Central memory CD8-positive, alpha-beta T cell (primary cell): ENCODE measurements at regions not wholly inside any gene's neighbourhood (a gene's known extent, or its start where the extent isn't known, plus 50 kb on each side); places are given as distances from the start of the nearest gene placed in this dataset.
"Not testable (repeated sequence)": the region's sequence is repeated elsewhere in the genome, so short reads cannot be mapped to it uniquely, and the experiment has no call there.

Experiments
- ATAC-seq: fragments of 150-1000 bp; cut with Tn5 transposase; replicated peaks from 2 replicates; pipeline ENCODE4 v1.10.0; 2022; ENCODE audit warnings: mild to moderate bottlenecking, moderate FRiP score, moderate number of reproducible peaks; ENCODE audit not compliant: poor library complexity, severe bottlenecking; ENCODE audit errors: extremely low read depth
- DNase-seq, 2 donors: peaks; one replicate each; pipeline ENCODE4 v3.0.0; 2021; ENCODE audit warnings: low spot score in 2 of 2
- H3K27ac Mint-ChIP-seq: one replicate; pipeline ENCODE4 v1.8.0; 2022; ENCODE audit warnings: low read depth, mild to moderate bottlenecking, moderate library complexity, mixed read lengths
- H3K27me3 Mint-ChIP-seq: one replicate; pipeline ENCODE4 v1.8.0; 2022; ENCODE audit warnings: mixed read lengths
- H3K36me3 Mint-ChIP-seq: one replicate; pipeline ENCODE4 v1.8.0; 2022; ENCODE audit warnings: mild to moderate bottlenecking, moderate library complexity, mixed read lengths; ENCODE audit not compliant: insufficient read depth
- H3K4me1 Mint-ChIP-seq: one replicate; pipeline ENCODE4 v1.8.0; 2022; ENCODE audit warnings: mixed read lengths
- H3K4me3 Mint-ChIP-seq: one replicate; pipeline ENCODE4 v1.8.0; 2022; ENCODE audit warnings: mild to moderate bottlenecking, moderate library complexity, mixed read lengths
- H3K9me3 Mint-ChIP-seq: one replicate; pipeline ENCODE4 v1.8.0; 2022; ENCODE audit warnings: mixed read lengths

GRCh38 chrX:486325-486724 is 99.6 kb upstream of the PPP2R3B start:
- Mint-ChIP-seq H3K9me3 (peaks cover 22% of the 10 kb centered on the region), H3K27me3 (no peaks in the 10 kb centered on the region), H3K4me3 (no peak overlapping the region), H3K36me3 (no peaks in the 10 kb centered on the region), H3K27ac (no peak overlapping the region), H3K4me1 (no peaks in the 10 kb centered on the region)
- no peak for ATAC-seq
- DNase-seq, result no peak

- Mint-ChIP-seq H3K4me3 (no peak overlapping the region), H3K27ac (no peak overlapping the region), H3K9me3 (peaks cover 13% of the 10 kb centered on the region), H3K36me3 (no peaks in the 10 kb centered on the region), H3K27me3 (no peaks in the 10 kb centered on the region), H3K4me1 (no peaks in the 10 kb centered on the region)
- DNase-seq (no peak), ATAC-seq (no peak)
Observed at GRCh38 chrX:487836-488235, 101.1 kb upstream of the PPP2R3B start.

GRCh38 chrX:489820-490219 is 103.1 kb upstream of the PPP2R3B start:
- Mint-ChIP-seq H3K27me3 (no peaks in the 10 kb centered on the region), H3K27ac (no peak overlapping the region), H3K36me3 (no peaks in the 10 kb centered on the region), H3K4me1 (no peaks in the 10 kb centered on the region), H3K9me3 (peaks cover 14% of the 10 kb centered on the region), H3K4me3 (no peak overlapping the region)
- DNase-seq (no peak), ATAC-seq (no peak)

GRCh38 chrX:497186-498014 is 110.7 kb upstream of the PPP2R3B start:
- no peaks in the 10 kb centered on the region for H3K36me3 Mint-ChIP-seq
- no peak overlapping the region for H3K27ac Mint-ChIP-seq
- no peaks in the 10 kb centered on the region for H3K27me3 Mint-ChIP-seq
- H3K4me3 Mint-ChIP-seq, result no peak overlapping the region
- H3K4me1 Mint-ChIP-seq, result no peaks in the 10 kb centered on the region
- DNase-seq, result no peak
- H3K9me3 Mint-ChIP-seq, result peaks cover 17% of the 10 kb centered on the region
- ATAC-seq, result no peak

- not testable (repeated sequence) for H3K4me3 Mint-ChIP-seq, H3K4me1 Mint-ChIP-seq, DNase-seq, ATAC-seq, H3K27ac Mint-ChIP-seq, H3K27me3 Mint-ChIP-seq, H3K36me3 Mint-ChIP-seq
- H3K9me3 Mint-ChIP-seq, result peaks cover 15% of the 10 kb centered on the region
Observed at GRCh38 chrX:498901-499300, 112.2 kb upstream of the PPP2R3B start.

GRCh38 chrX:499870-500364 is 113.2 kb upstream of the PPP2R3B start:
- ATAC-seq, result no peak
- no peak for DNase-seq
- no peaks in the 10 kb centered on the region for H3K27me3 Mint-ChIP-seq
- H3K27ac Mint-ChIP-seq, result no peak overlapping the region
- H3K4me1 Mint-ChIP-seq, result no peaks in the 10 kb centered on the region
- H3K9me3 Mint-ChIP-seq, result peaks cover 15% of the 10 kb centered on the region
- no peaks in the 10 kb centered on the region for H3K36me3 Mint-ChIP-seq
- no peak overlapping the region for H3K4me3 Mint-ChIP-seq

- peaks cover 15% of the 10 kb centered on the region for H3K9me3 Mint-ChIP-seq
- DNase-seq (no peak), ATAC-seq (no peak)
- H3K27me3 Mint-ChIP-seq, result no peaks in the 10 kb centered on the region
- no peak overlapping the region for H3K4me3 Mint-ChIP-seq
- no peaks in the 10 kb centered on the region for H3K36me3 Mint-ChIP-seq
- H3K4me1 Mint-ChIP-seq, result no peaks in the 10 kb centered on the region
- H3K27ac Mint-ChIP-seq, result no peak overlapping the region
Observed at GRCh38 chrX:500481-501010, 113.8 kb upstream of the PPP2R3B start.

GRCh38 chrX:506341-506740 is 119.6 kb upstream of the PPP2R3B start:
- ATAC-seq (no peak), DNase-seq (no peak)
- H3K27ac Mint-ChIP-seq, result no peak overlapping the region
- no peaks in the 10 kb centered on the region for H3K4me1 Mint-ChIP-seq
- peaks cover 10% of the 10 kb centered on the region for H3K27me3 Mint-ChIP-seq
- H3K9me3 Mint-ChIP-seq, result peaks cover 39% of the 10 kb centered on the region
- no peaks in the 10 kb centered on the region for H3K36me3 Mint-ChIP-seq
- no peak overlapping the region for H3K4me3 Mint-ChIP-seq

- Mint-ChIP-seq H3K36me3 (no peaks in the 10 kb centered on the region), H3K27ac (no peak overlapping the region)
Observed at GRCh38 chrX:508163-508562, 121.5 kb upstream of the PPP2R3B start.

GRCh38 chrX:508821-509220 is 121.8 kb upstream of the SHOX start:
- DNase-seq, H3K4me3 Mint-ChIP-seq, H3K36me3 Mint-ChIP-seq, H3K4me1 Mint-ChIP-seq, H3K27ac Mint-ChIP-seq, H3K27me3 Mint-ChIP-seq, ATAC-seq: not testable (repeated sequence)
- H3K9me3 Mint-ChIP-seq, result peaks cover 25% of the 10 kb centered on the region

More at GRCh38 chrX:508163-508562, 121.5 kb upstream of the PPP2R3B start:
- DNase-seq (no peak), ATAC-seq (no peak)
- Mint-ChIP-seq H3K4me3 (no peak overlapping the region), H3K4me1 (no peaks in the 10 kb centered on the region), H3K27me3 (peaks cover 10% of the 10 kb centered on the region), H3K9me3 (peaks cover 25% of the 10 kb centered on the region)

- not testable (repeated sequence) for H3K27ac Mint-ChIP-seq, ATAC-seq, H3K4me3 Mint-ChIP-seq, H3K4me1 Mint-ChIP-seq, H3K36me3 Mint-ChIP-seq, DNase-seq, H3K27me3 Mint-ChIP-seq
- peaks cover 28% of the 10 kb centered on the region for H3K9me3 Mint-ChIP-seq
Observed at GRCh38 chrX:511089-511488, 119.5 kb upstream of the SHOX start.

GRCh38 chrX:518319-518718 is 112.3 kb upstream of the SHOX start:
- Mint-ChIP-seq H3K27me3 (no peaks in the 10 kb centered on the region), H3K9me3 (peaks cover 24% of the 10 kb centered on the region), H3K4me1 (no peaks in the 10 kb centered on the region), H3K4me3 (no peak overlapping the region), H3K36me3 (peaks cover 1% of the 10 kb centered on the region), H3K27ac (no peak overlapping the region)
- DNase-seq (no peak), ATAC-seq (no peak)

- Mint-ChIP-seq H3K4me1 (no peaks in the 10 kb centered on the region), H3K9me3 (peaks cover 24% of the 10 kb centered on the region), H3K4me3 (no peak overlapping the region), H3K36me3 (peaks cover 1% of the 10 kb centered on the region), H3K27me3 (no peaks in the 10 kb centered on the region), H3K27ac (no peak overlapping the region)
- DNase-seq, result no peak
- no peak for ATAC-seq
Observed at GRCh38 chrX:519741-520140, 110.8 kb upstream of the SHOX start.
